A204.1 (cell line): ENCODE measurements at regions not wholly inside any gene's neighbourhood (a gene's known extent, or its start where the extent isn't known, plus 50 kb on each side); places are given as distances from the start of the nearest gene placed in this dataset.
"Not testable (repeated sequence)": the region's sequence is repeated elsewhere in the genome, so short reads cannot be mapped to it uniquely, and the experiment has no call there.

Source experiments
- FAIRE-seq: peaks from 2 replicates; lab custom pipeline; 2012; peaks lifted over from hg19 to GRCh38; lab: Jason Lieb, UNC

DNA sequence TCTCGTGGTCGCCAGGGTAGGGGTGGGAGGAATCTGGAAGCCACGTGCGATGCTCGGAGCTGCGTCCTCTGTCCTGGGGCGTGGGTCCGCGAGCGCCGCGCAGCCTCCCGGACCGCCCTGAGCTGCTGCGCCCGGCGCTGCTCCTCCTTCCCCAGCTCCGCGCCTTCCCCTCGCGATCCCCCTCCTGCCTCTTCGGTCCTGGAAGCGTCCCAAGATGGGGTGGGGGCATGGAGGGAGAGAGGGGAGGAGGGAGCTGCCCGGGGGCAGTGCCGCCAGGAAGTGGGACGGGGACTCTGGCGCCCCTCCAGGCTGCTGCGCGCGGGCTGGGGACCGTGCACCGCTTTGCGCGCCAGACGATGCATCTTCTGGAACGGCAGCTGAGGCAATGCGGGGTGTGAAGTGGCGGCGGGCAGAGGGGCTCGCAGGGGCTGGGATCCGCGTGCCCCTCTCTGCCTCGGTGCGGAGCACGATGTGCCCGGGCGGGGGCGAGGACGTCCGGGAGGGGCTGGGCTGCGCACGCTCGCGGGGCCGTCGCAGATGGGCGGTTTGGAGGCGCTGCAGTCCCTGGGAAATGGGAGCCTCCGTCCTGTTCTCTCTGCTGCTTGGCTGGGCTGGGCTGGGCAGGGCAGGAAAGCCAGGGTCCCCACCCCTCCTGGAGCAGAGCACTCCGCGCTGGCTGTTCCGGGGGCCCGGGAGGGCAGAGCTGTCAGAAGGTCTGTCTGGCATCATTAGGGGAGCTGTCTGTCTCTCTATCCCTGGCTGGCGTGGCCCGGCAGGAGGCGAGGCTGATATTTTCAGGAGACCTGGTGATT lies 388.0 kb downstream of the SEC14L1 start:
- FAIRE-seq: no peak

DNA sequence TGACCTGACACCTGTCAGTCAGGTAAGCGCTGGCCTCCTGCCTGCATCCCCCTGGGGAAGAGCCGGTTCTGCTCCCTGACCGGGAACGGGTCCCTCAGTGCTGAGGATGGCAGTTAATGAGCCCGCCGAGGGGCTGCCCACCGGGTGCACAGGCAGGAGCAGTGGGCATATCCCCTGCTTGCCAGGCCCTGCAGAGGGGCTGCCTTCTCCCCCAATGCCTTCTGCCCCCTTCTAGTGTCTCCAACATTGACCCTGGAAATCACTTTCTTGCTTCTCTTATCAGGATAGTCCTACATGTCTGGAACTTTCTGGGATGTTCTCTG lies 388.5 kb downstream of the SEC14L1 start:
- FAIRE-seq: no peak

DNA sequence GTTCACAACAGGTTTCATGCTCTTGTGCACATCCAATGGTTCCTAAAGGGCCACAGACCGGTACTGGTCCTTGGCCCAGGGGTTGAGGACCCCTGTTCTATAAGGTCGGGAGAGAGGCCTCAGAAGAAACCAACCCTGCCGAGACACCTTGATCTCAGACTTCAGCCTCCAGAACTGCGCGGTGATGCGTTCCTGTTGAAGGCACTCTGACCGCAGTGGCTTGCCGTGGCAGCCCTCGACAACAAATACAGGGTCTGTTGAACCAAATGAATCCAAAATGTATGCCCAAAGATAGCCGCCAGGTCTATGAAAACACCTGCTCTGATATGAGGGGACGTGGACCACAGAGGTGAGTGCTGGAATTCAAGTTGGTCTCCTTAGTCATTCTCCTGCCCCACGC lies 389.8 kb downstream of the SEC14L1 start:
- FAIRE-seq: no peak

DNA sequence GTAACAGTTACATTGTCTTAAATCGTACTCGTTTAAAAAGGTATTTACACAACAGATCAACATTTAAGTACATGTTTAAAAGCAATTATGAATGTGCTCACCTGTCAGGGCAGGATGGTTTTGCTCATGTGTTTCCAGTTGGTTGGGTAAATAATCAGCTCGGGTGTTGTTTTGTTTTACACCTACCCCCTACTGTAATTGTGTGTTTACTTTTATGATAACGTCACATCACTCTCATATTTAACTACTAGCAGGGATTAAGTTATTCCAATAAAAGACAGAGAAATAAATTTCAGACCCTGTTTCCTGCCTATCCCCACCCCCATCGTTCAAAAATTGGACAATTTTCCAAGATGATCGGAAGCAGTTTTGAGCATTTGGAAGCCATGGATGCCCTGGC lies 390.2 kb downstream of the SEC14L1 start:
- FAIRE-seq: no peak

DNA sequence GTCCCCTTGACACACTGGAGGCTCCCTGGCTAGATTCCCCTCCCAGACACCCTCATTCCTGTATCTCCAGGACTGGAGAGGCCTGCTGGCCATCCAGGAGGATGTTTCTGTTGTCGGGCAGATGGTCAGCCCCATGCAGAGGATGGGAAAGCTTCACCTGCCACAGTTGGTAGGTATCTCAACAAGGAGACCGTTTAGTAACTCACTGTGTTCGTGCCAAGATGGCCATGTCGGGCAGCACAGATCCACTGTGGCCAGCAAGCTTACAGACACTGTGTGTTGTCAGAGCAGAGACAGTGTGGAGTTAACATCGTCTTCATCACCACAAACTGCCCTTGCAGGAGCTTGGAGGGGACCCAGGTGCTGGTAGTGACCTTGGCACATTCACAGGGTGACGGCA lies 390.9 kb downstream of the SEC14L1 start:
- FAIRE-seq: no peak

DNA sequence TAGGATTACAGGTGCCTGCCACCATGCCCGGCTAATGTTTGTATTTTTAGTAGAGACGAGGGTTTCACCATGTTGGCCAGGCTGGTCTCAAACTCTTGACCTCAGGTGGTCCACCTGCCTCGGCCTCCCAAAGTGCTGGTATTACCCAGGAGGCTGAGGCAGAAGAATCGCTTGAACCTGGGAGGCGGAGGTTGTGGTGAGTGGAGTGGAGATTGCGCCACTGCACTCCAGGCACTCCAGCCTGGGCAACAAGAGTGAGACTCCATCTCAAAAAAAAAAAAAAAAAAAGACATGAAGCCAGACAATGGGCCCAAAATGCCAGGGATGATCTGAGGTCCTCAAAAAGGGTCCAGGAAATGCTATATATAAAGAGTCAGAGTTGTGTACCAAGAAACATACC lies 392.9 kb downstream of the SEC14L1 start:
- FAIRE-seq: not testable (repeated sequence)

DNA sequence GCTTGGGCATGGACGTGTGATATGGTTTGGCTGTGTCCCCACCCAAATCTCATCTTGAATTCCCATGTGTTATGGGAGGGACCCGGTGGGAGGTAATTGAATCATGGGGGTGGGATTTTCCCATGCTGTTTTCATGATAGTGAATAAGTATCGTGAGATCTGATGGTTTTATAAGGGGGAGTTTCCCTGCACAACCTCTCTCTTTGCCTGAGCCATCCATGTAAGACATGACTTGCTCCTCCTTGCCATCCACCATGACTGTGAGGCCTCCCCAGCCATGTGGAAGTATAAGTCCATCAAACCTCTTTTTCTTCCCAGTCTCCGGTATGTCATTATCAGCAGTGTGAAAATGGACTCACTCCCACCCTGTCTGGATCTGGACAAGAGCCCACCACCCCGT lies 393.4 kb downstream of the SEC14L1 start:
- FAIRE-seq: no peak

DNA sequence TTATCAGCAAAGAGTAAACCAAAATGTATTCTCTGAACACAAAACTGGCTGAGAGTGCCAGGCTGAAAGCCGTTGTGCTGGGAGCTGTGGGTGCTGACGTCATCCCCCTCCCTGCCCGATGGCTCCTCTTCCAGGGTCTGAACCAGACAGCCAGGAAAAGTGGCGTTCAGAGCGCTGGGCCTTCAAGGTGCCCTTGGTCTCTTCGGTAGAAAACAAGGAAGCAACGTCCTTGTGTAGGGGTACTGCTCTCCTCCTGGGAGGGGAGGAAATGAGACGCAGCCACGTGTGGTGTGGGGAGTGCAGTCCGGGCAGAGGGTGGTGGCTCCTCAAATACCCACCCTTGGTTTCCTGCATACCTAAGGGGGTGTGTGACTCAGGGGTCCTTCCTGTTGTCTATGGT lies 394.7 kb downstream of the SEC14L1 start:
- FAIRE-seq: no peak

DNA sequence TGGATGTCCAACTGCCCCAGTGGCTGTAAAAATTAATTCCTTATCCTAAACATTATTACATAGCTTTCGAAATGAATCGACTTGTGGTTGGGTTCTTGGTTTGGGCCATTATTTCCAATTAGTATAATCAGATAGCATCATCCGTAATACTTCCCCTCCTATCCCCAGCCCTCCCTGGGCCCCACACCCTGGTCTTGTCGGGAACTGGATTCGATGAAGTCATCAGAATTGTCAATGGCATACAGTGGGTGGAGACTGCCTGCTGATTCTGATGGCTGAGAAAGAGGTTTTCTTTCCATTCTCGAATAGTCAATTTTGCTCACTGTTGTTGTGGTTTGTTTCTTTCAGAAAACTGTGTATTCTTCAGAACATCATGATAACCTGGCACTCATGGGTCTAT lies 395.1 kb downstream of the SEC14L1 start:
- no peak for FAIRE-seq

DNA sequence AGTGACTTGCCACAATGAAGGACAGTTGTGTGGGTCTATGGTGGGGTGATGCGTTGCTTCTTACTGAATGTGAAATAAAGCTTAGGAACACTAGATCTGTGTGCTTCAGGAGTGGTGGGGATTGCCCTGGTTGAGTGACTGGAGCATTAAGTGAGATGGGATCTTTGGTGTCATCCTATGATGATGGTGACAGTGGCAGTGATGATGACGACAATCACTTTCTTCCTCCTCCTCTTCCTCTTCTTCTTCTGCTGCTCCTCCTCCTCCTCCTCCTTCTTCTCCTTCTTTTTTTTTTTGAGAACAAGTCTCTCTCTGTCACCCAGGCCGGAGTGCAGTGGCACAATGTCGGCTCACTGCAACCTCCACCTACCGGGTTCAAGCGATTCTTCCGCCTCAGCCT lies 396.8 kb downstream of the SEC14L1 start:
- FAIRE-seq: no peak

DNA sequence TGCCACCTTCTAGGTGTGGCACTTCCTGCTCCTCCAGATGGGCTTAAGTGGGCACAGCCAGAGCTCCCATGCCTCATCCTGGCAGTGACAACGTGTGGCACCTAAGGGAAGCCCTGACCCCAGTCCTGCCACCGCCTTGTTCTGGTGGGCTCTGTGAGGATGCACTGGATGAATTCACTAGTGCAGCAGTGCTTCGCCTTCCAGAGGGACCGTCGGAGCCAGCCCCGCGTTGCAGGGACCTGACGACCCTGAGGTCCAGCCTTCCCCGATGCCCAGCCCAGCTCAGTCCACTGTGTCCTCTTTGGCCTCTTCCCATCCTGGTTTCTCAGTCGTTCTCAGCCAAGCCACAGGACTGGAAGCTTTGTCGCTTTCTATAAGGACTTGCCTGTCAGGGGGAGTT lies 399.8 kb downstream of the SEC14L1 start:
- no peak for FAIRE-seq

DNA sequence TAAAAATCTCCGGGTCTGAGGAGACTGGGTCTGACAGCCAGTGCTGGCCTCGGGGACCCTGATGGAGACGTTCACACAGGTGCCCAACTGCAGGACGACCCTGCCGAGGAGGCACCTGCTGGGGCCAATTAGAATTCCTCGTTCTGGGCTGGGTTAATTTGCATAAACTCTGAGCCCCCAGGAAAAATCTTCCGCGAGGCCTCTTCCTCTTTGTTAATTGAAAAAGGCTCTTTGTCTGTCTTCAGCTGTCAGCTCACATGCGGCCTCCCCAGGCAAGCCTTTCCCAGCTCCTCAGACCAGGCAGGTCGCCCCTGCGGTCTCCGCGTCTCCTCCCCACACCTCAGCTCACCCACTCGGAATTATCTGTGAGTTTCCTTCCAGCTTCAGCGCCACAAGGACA lies 400.2 kb downstream of the SEC14L1 start:
- FAIRE-seq: no peak

DNA sequence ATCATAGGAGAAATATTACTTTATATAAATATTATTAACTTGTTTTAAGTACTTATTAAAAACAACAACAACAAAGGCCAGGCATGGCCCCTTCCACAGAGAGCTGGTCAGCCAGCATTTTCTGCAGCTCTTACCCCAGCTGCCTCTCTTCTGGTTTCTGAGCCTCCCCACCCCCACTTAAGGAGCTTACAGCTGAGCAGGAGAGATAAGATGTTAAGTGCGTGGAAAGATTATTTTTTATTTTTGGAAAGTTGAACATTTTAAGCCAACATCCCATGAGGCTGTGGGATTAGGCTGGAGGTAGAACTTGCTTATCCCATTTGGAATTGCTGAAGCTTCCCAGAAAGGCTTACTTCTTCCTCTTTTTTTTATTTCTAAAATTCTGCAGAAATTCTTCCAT lies 401.2 kb downstream of the SEC14L1 start:
- no peak for FAIRE-seq

DNA sequence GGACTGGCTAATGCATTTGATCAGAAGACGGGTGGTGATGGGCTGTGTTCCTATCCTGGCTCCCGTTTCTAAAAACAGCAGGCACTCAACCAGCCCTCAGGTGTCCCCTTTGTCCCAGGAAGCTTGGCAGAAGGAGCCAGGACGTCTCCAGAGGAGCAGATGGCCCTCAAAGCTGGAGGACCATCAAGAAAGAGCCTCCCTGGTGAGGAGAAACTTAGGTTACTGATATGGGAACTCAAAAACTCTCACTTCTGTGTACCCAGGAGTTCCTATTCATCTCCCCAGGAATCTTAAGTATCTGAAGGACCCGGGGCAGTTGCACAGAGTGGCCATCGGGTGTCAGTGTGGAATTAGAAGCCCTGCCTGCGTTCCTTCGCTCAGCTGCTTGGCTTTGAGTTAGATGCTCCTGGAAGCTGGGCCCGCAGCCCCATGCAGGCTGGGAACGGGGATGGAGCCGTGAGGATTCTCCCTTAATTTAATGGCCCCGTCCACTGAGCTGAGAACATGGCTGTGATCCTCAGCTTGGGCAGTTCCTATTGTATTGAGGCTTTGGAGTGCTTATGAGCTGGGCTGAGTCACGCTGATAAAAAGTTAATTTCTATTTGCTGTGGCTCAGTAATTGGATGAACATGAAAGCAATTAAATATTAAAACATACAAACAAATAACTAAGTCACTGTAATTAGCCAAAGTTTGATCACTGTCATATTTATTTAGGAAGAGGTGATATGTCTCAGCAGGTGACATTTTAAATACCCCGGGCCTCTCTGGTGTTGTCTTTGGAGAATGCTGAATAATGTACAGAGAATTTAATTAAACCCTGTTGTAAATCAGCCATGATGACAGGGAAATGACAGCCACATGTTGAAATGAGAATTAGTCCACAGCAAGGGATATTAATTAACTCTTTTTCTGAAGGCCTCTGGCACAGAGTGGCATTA lies 402.1 kb downstream of the SEC14L1 start:
- peak; percentile 30 for FAIRE-seq

DNA sequence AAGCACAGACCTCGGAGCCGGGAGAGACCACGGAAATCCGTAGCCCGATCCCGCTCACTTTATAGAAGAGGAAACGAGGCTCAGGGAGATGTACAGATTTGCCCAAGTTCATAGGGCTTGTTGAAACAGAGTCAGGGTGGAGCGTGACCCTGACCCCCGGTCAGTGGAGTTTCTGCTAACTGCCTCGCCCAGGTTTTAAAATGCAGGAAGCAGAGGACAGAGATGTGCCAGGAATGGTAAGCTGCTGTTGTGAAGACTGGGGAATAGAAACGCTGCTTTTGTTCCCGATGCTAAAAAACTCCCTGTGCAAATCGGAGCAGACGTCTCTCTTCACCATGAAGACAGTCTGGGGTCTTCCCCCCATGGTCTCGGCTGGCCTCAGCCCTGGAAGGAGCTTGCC lies 403.0 kb downstream of the SEC14L1 start:
- no peak for FAIRE-seq

DNA sequence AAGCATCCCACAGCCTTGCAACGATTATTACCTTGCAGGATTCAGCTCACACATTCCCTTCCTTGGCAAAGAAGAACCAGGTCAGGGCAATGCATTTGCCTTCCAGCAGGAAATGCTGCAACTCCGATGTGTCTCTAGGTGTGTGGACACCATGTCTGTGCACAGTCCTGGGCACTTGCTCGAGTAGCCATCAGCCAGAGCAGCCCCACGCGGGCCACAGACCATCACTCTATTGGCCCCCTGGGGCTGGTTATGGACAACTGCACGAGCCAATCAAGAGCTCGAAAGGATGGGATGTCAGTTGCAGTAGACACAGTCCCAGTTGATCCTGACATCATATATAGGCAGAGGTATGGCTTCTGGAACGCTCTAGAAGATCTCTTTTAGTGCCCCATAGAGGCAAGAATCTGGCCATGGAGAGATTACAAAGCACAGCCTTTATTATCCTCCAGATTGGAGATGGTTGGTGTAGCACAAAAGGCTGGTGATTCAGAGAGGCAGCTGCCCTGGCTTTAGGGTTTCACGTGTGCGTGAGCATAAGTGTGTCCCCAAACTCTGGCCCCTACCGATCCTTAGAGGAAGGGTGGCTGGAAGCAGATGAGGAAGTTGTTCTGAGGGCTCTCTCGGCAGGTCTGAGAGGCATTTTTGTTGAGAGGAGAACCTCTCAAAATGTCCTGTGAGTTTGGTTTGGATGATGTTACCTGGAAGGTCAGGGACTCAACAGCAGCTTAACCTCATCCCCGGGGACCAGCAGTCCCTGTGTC lies 403.8 kb downstream of the SEC14L1 start:
- no peak for FAIRE-seq

DNA sequence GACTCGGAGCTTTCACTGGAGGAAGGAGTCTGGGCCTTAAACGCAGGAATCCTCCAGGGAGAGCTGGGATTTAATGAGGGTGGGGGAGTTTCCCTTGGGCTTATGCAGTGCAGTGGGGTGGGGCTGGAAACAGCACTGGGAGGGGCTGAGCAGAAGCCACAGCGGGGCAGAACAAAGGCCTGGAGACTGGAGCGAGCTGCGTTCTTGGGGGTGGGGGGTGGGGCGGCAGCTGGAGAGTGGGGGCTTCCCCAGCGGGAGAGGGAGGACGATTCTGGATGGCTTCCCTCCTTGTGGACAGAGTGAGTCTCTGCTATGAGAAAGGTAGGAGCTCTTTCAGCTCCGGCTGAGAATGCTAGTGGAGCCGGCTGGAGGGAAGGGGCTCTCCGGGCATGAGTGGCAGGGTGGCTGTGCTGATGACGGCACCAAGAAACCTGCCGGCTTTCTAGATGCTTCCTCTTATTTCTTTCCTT lies 406.0 kb downstream of the SEC14L1 start:
- no peak for FAIRE-seq

DNA sequence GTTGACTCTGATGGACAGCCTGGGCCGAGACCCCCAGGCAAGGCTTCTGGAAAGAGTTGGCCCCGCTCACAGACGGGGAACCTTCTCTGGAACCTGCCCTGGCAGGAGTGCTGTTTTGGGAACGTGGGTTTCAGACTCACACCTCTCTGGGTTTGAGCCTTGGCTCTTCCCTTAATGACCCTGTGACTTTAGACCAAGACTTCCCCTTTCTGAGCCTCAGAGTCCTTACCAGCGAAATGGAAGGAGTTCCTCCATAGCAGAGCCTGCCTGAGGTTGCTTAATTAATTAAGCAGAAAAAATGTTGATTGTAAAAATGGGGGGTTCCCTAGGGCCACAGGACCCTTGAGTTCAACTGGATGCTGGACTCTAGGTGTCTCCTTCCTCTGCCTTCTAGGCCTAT lies 408.2 kb downstream of the SEC14L1 start:
- no peak for FAIRE-seq

DNA sequence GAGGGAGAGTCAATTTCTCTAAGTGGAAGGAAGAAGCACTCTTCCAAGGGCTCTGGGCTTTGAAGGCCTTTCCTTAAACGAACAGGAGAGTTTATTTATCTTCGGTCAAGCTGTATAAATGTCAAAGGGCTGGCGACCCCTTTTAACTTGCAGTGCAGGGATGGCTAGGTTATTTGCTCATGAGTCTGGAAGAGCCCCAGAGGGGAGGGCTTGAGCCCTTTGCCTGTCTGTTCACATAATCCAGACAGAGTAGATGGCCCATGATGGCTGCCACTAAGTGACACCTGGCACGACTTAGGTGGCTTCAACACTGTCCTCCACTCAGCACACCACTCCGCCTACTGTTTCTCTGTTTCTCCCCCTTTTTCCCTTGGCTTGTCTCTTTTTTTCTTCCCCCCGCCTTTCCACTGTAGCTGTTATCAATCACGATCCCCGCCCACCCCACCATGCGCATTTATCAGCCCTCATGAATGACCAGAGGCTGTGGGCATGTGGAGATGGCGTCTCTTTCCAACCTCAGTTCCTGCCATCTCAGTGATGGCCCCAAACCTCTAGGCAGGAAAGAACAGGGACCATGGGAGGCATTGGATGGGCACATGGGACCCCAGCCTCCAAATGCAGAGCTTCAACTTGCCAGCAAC lies 408.7 kb upstream of the TNRC6C start:
- FAIRE-seq: no peak

DNA sequence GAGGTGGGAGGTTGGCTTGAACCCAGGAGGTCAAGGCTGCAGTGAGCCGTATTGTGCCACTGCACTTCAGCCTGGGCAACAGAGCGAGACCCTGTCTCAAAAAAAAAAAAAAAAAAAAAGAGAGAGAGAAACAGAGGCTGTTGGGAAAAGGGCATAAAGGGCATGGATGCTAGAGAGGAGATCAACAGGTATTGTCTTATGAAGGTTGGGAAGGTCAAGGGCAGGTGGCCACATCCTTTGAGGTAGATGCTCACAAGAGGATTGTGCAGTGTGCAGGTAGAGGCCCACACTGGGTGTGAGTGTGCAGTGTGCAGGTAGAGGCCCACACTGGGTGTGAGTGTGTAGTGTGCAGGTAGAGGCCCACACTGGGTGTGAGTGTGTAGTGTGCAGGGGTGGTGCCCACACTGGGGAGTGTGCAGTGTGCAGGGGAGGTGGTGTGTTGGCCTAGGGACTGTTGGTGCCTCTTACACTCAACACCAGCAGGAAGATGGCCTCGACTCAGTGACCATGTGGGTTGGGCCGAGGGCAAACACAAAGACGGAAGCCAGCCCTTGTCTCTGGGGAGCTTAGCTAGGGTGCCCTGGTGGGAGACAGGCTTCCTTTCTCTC lies 404.9 kb upstream of the TNRC6C start:
- no peak for FAIRE-seq

DNA sequence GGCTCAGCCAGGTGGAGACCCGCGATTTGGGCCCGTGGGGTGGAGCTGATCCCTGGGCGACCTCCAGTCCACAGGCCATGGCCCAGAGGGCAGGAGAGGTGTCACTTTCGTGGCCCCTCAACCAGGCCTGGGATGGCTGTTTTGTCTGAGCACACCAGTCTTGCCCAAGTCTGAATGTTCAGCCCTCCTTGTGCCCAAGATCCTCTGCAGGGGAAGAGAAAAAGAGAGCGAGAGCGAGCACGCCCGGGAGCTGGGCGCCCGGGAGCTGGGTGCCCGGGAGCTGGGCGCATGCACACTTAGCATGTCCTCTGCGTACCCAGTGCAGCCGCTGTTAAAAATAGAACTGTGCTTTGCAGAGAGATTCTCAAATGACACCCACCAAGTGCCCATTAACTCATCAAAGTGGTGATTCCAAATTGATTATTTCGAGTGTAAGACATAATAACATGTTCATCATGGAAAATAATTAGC lies 403.3 kb upstream of the TNRC6C start:
- FAIRE-seq: no peak
